ENCODE measurements at regions not wholly inside any gene's neighbourhood (a gene's known extent, or its start where the extent isn't known, plus 50 kb on each side); places are given as distances from the start of the nearest gene placed in this dataset.

DNA sequence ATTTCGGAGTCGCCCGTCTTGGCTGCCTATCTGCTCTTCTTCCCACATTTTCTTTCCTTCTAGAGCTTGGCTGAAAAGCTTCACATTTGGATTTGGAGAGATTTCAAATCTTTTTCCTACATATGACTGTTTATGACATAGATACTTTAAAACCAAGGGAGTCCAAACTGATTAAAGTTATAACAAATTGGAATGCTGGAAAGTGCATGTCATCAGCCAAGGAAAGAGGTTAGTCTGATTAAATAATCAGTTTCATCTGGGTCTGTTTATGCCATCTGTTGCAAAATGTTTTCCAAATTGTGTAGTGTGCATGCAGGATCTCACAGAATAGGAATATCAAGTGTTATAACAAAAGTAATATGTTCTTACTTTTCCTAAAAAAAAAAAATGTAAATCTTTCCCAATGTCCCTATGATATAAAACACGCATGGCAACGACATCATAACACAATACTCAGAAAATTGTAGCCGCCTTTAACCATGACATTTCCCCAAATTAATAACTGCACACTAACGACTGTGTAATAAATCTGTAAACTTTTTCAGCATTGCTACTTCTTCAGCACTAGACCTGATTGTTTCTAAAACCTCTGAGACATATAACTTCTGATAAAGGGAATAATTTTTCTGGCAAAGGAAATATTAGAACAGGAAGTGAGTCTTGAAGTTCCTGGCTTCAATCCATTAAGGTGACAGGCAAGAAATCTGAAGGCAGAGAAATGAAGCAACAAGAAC is 230.2 kb upstream of the FOXQ1 start:
- H4K20me1 ChIP-seq (ENCODE audit: insufficient read depth), result no peaks in the 10 kb centered on the region
- no peak overlapping the region for H3K4me2 ChIP-seq (ENCODE audit: low read length)
- DNase-seq (ENCODE audit: low read depth, low spot score), result no peak
- H3K36me3 ChIP-seq (ENCODE audit: control insufficient read depth in 1 of 2, insufficient read depth in 2 of 2, low read length in 2 of 2), result no peaks in the 10 kb centered on the region
- H2AFZ ChIP-seq (ENCODE audit: low read depth, low read length, poor library complexity, severe bottlenecking), result no peak overlapping the region
- H3K9ac ChIP-seq (ENCODE audit: low read length), result no peak overlapping the region
- no peak overlapping the region for H3K27ac ChIP-seq (ENCODE audit: low read depth, low read length)
- intact Hi-C loops (cut with micrococcal nuclease), result no loop called here
- no peak overlapping the region for H3K4me3 ChIP-seq (replicated peaks in 1 of 2; ENCODE audit: low read depth in 1 of 2, low read length in 2 of 2)
- ChIA-PET POLR2A (no interaction called here), RAD21 (ENCODE audit: low non-redundant PET in 1 of 2, low total read pairs in 2 of 2, uncharacterized antibody in 2 of 2, unreplicated experiment in 2 of 2) (no interaction called here), CTCF (no interaction called here)
- BruUV-seq (replicated peaks), result no TSS peak
- ATAC-seq, result no peak
- H3K79me2 ChIP-seq (ENCODE audit: insufficient read depth, low read length), result no peaks in the 10 kb centered on the region
- TF ChIP-seq, protein P1, sequence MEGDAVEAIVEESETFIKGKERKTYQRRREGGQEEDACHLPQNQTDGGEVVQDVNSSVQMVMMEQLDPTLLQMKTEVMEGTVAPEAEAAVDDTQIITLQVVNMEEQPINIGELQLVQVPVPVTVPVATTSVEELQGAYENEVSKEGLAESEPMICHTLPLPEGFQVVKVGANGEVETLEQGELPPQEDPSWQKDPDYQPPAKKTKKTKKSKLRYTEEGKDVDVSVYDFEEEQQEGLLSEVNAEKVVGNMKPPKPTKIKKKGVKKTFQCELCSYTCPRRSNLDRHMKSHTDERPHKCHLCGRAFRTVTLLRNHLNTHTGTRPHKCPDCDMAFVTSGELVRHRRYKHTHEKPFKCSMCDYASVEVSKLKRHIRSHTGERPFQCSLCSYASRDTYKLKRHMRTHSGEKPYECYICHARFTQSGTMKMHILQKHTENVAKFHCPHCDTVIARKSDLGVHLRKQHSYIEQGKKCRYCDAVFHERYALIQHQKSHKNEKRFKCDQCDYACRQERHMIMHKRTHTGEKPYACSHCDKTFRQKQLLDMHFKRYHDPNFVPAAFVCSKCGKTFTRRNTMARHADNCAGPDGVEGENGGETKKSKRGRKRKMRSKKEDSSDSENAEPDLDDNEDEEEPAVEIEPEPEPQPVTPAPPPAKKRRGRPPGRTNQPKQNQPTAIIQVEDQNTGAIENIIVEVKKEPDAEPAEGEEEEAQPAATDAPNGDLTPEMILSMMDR (IDR thresholded peaks at IDR 0.05 in 2 of 3, conservative IDR thresholded peaks at IDR 0.05 in 1 of 3; ENCODE audit: borderline replicate concordance in 1 of 3, insufficient read depth in 1 of 3, low read depth in 2 of 3, low read length in 2 of 3), result no peak
- TF ChIP-seq CEBPB (IDR thresholded peaks at IDR 0.05; ENCODE audit: low read depth) (no peak), MAX (IDR thresholded peaks at IDR 0.05) (no peak), REST (IDR thresholded peaks at IDR 0.05; ENCODE audit: low read depth) (no peak), EZH2phosphoT487 (IDR thresholded peaks at IDR 0.05; ENCODE audit: borderline replicate concordance) (no peak), FOSL1 (IDR thresholded peaks at IDR 0.05; ENCODE audit: low read depth) (no peak)
- H3K9me2 ChIP-seq (ENCODE audit: insufficient read depth), result no peaks in the 10 kb centered on the region
- H3K27me3 ChIP-seq (ENCODE audit: insufficient read depth, low read length), result no peaks in the 10 kb centered on the region
- no peaks in the 10 kb centered on the region for H3K4me1 ChIP-seq (ENCODE audit: control insufficient read depth in 1 of 2, insufficient read depth in 2 of 2, low read length in 2 of 2)
- no peaks in the 10 kb centered on the region for H3K9me3 ChIP-seq (ENCODE audit: control insufficient read depth in 1 of 2, insufficient read depth in 1 of 2, low read depth in 1 of 2, low read length in 2 of 2)
